SK-N-MC (cell line): ENCODE measurements at regions not wholly inside any gene's neighbourhood (a gene's known extent, or its start where the extent isn't known, plus 50 kb on each side); places are given as distances from the start of the nearest gene placed in this dataset.

Experiments
- EZH2 ChIP-seq: fragments of 200-600 bp; sonication (generic); IDR thresholded peaks from one replicate; pipeline ENCODE4 v1.6.1; 2017; ENCODE audit warnings: antibody characterized with exemption
- POLR2AphosphoS5 ChIP-seq: IDR thresholded peaks from 2 replicates; pipeline ENCODE4 v1.6.1; 2012; ENCODE audit warnings: mild to moderate bottlenecking, low read depth, low read length, borderline replicate concordance

GRCh38 chr6:19175023-19175422, 662.1 kb upstream of the ID4 start:
- TF ChIP-seq POLR2AphosphoS5 (no peak), EZH2 (no peak)
